ENCODE measurements at regions not wholly inside any gene's neighbourhood (a gene's known extent, or its start where the extent isn't known, plus 50 kb on each side); places are given as distances from the start of the nearest gene placed in this dataset.
"Not testable (repeated sequence)": the region's sequence is repeated elsewhere in the genome, so short reads cannot be mapped to it uniquely, and the experiment has no call there.

DNA sequence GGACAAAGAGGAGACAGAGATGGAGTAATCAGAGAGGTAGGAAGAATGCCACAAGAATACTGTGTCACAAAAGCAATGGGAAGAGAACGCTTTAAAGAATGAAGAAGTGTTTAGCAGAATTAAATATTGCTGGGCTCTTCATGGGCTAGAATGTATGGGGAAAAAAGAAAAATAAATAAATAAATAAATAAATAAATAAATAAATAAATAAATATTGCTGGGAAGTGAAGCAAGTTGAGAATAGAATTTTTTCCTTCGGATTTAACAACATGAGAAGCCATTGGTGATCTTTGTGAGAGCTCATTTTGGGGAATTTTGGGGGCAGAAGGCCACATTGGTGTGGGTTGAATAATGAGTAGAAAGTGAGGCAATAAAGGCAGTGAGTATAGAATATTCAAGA is 59.7 kb upstream of the FRMPD3 start:
- Histone ChIP-seq H3K4me3 (ENCODE audit: low read length) (no peak overlapping the region), H3K27ac (ENCODE audit: low read depth, low read length) (no peak overlapping the region), H2BK5ac (ENCODE audit: low read length) (no peak overlapping the region), H2AK5ac (ENCODE audit: low read length) (no peak overlapping the region), H3K4ac (ENCODE audit: low read depth, low read length) (no peak overlapping the region), H3K56ac (ENCODE audit: low read length) (no peak overlapping the region), H2BK15ac (replicated peaks; ENCODE audit: low read depth) (no peak overlapping the region), H3K79me2 (ENCODE audit: control insufficient read depth, insufficient read depth, low read length) (no peaks in the 10 kb centered on the region), H3K27me3 (ENCODE audit: insufficient read depth, low read length, poor library complexity) (no peaks in the 10 kb centered on the region), H3K79me1 (ENCODE audit: low read length) (no peaks in the 10 kb centered on the region), H3K36me3 (ENCODE audit: control insufficient read depth, insufficient read depth, low read length) (no peaks in the 10 kb centered on the region), H4K8ac (ENCODE audit: low read depth, low read length) (no peak overlapping the region), H3K4me2 (ENCODE audit: low read length) (no peak overlapping the region), H3K9ac (ENCODE audit: low read length) (no peak overlapping the region), H3K18ac (ENCODE audit: low read length) (no peak overlapping the region), H3K23ac (ENCODE audit: low read length) (no peak overlapping the region), H2BK120ac (ENCODE audit: low read depth, low read length) (no peak overlapping the region), H4K5ac (ENCODE audit: low read length) (no peak overlapping the region), H3K4me1 (ENCODE audit: control insufficient read depth, low read depth, low read length) (no peaks in the 10 kb centered on the region)
- no CpG with 5 or more reads among the region's 2 CpGs for WGBS (ENCODE audit: extremely low coverage, insufficient coverage, low lambda C conversion rate)
- DNase-seq: no peak

DNA sequence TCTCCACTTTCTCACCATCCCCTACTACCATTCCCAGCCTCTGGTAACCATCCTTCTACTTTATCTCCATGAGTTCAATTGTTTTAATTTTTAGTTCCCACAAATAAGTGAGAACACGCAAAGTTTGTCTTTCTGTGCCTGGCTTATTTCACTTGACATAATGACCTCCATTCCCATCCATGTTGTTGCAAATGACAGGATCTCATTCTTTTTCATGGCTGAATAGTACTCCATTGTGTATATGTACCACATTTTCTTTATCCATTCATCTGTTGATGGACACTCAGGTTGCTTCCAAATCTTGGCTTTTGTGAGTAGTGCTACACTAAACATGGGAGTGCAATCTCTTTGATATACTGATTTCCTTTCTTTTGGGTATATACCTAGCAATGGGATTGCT is 55.8 kb upstream of the FRMPD3 start:
- DNase-seq; H3K4me3 ChIP-seq (ENCODE audit: low read length); H3K56ac ChIP-seq (ENCODE audit: low read length); H3K27me3 ChIP-seq (ENCODE audit: insufficient read depth, low read length, poor library complexity); H2BK15ac ChIP-seq (replicated peaks; ENCODE audit: low read depth); H3K79me2 ChIP-seq (ENCODE audit: control insufficient read depth, insufficient read depth, low read length); H3K36me3 ChIP-seq (ENCODE audit: control insufficient read depth, insufficient read depth, low read length); H3K27ac ChIP-seq (ENCODE audit: low read depth, low read length); H2BK5ac ChIP-seq (ENCODE audit: low read length); H3K9ac ChIP-seq (ENCODE audit: low read length); H3K4me2 ChIP-seq (ENCODE audit: low read length); H3K4ac ChIP-seq (ENCODE audit: low read depth, low read length); H4K8ac ChIP-seq (ENCODE audit: low read depth, low read length); H2BK120ac ChIP-seq (ENCODE audit: low read depth, low read length); H4K5ac ChIP-seq (ENCODE audit: low read length); H3K79me1 ChIP-seq (ENCODE audit: low read length); H3K18ac ChIP-seq (ENCODE audit: low read length); H3K23ac ChIP-seq (ENCODE audit: low read length); H3K4me1 ChIP-seq (ENCODE audit: control insufficient read depth, low read depth, low read length); H2AK5ac ChIP-seq (ENCODE audit: low read length): not testable (repeated sequence)
- no CpG with 5 or more reads among the region's 1 CpG for WGBS (ENCODE audit: extremely low coverage, insufficient coverage, low lambda C conversion rate)

GRCh38 chrX:107396235-107396634 is 53.2 kb upstream of the FRMPD3 start:
- H4K5ac ChIP-seq (ENCODE audit: low read length): no peak overlapping the region
- no CpG with 5 or more reads among the region's 1 CpG for WGBS (ENCODE audit: extremely low coverage, insufficient coverage, low lambda C conversion rate)
- H2BK5ac ChIP-seq (ENCODE audit: low read length): no peak overlapping the region

GRCh38 chrX:107396783-107397182 is 52.7 kb upstream of the FRMPD3 start:
- no peak overlapping the region for H3K27ac ChIP-seq (ENCODE audit: low read depth, low read length)
- WGBS (ENCODE audit: extremely low coverage, insufficient coverage, low lambda C conversion rate): no CpG with 5 or more reads among the region's 6 CpGs
- no peak overlapping the region for H2BK5ac ChIP-seq (ENCODE audit: low read length)
- no peak overlapping the region for H4K8ac ChIP-seq (ENCODE audit: low read depth, low read length)
- no peak overlapping the region for H3K56ac ChIP-seq (ENCODE audit: low read length)
- H3K4ac ChIP-seq (ENCODE audit: low read depth, low read length): no peak overlapping the region
- no peak for DNase-seq
- H2AK5ac ChIP-seq (ENCODE audit: low read length): no peak overlapping the region
- no peaks in the 10 kb centered on the region for H3K4me1 ChIP-seq (ENCODE audit: control insufficient read depth, low read depth, low read length)
- no peak overlapping the region for H3K4me2 ChIP-seq (ENCODE audit: low read length)
- H3K18ac ChIP-seq (ENCODE audit: low read length): no peak overlapping the region
- no peak overlapping the region for H3K4me3 ChIP-seq (ENCODE audit: low read length)
- H3K23ac ChIP-seq (ENCODE audit: low read length): no peak overlapping the region
- no peak overlapping the region for H3K9ac ChIP-seq (ENCODE audit: low read length)
- no peaks in the 10 kb centered on the region for H3K36me3 ChIP-seq (ENCODE audit: control insufficient read depth, insufficient read depth, low read length)
- no peak overlapping the region for H4K5ac ChIP-seq (ENCODE audit: low read length)
- no peaks in the 10 kb centered on the region for H3K79me2 ChIP-seq (ENCODE audit: control insufficient read depth, insufficient read depth, low read length)
- H3K27me3 ChIP-seq (ENCODE audit: insufficient read depth, low read length, poor library complexity): no peaks in the 10 kb centered on the region
- no peak overlapping the region for H2BK120ac ChIP-seq (ENCODE audit: low read depth, low read length)
- H2BK15ac ChIP-seq (replicated peaks; ENCODE audit: low read depth): no peak overlapping the region
- H3K79me1 ChIP-seq (ENCODE audit: low read length): no peaks in the 10 kb centered on the region

More at GRCh38 chrX:107396235-107396634, 53.2 kb upstream of the FRMPD3 start:
- no peak for DNase-seq
- H3K79me1 ChIP-seq (ENCODE audit: low read length): no peaks in the 10 kb centered on the region
- no peak overlapping the region for H2BK15ac ChIP-seq (replicated peaks; ENCODE audit: low read depth)
- H3K4me1 ChIP-seq (ENCODE audit: control insufficient read depth, low read depth, low read length): no peaks in the 10 kb centered on the region
- no peak overlapping the region for H3K4me3 ChIP-seq (ENCODE audit: low read length)
- no peak overlapping the region for H3K23ac ChIP-seq (ENCODE audit: low read length)
- H3K9ac ChIP-seq (ENCODE audit: low read length): no peak overlapping the region
- no peak overlapping the region for H3K56ac ChIP-seq (ENCODE audit: low read length)
- H3K18ac ChIP-seq (ENCODE audit: low read length): no peak overlapping the region
- no peak overlapping the region for H4K8ac ChIP-seq (ENCODE audit: low read depth, low read length)
- H3K4ac ChIP-seq (ENCODE audit: low read depth, low read length): no peak overlapping the region
- H3K36me3 ChIP-seq (ENCODE audit: control insufficient read depth, insufficient read depth, low read length): no peaks in the 10 kb centered on the region
- H2AK5ac ChIP-seq (ENCODE audit: low read length): no peak overlapping the region
- H3K27ac ChIP-seq (ENCODE audit: low read depth, low read length): no peak overlapping the region
- no peaks in the 10 kb centered on the region for H3K27me3 ChIP-seq (ENCODE audit: insufficient read depth, low read length, poor library complexity)
- H2BK120ac ChIP-seq (ENCODE audit: low read depth, low read length): no peak overlapping the region
- H3K4me2 ChIP-seq (ENCODE audit: low read length): no peak overlapping the region
- H3K79me2 ChIP-seq (ENCODE audit: control insufficient read depth, insufficient read depth, low read length): no peaks in the 10 kb centered on the region

DNA sequence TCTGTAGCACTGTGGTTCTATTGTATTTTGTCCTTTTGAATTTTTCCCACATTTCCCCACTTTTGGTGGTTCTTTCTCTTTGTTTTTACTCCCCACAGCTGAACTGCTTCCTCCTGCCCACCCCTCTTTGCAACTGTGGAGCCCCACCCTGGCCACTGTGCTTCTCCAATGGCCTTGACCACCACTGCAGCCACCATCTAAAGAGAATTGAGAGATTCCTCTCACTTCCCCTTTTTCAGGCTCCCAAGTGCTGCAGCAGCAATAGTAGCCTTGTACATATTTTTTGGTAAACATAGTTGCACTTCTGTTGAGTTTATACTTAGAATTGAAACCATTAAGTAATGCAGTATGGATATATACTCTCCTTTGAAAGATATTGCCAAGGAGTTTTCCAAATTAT is 51.3 kb upstream of the FRMPD3 start:
- no peak for DNase-seq
- no peak overlapping the region for H3K56ac ChIP-seq (ENCODE audit: low read length)
- no peak overlapping the region for H3K4me2 ChIP-seq (ENCODE audit: low read length)
- H3K79me2 ChIP-seq (ENCODE audit: control insufficient read depth, insufficient read depth, low read length): no peaks in the 10 kb centered on the region
- no peaks in the 10 kb centered on the region for H3K27me3 ChIP-seq (ENCODE audit: insufficient read depth, low read length, poor library complexity)
- H3K79me1 ChIP-seq (ENCODE audit: low read length): no peaks in the 10 kb centered on the region
- H2BK120ac ChIP-seq (ENCODE audit: low read depth, low read length): no peak overlapping the region
- H3K36me3 ChIP-seq (ENCODE audit: control insufficient read depth, insufficient read depth, low read length): no peaks in the 10 kb centered on the region
- H3K4ac ChIP-seq (ENCODE audit: low read depth, low read length): no peak overlapping the region
- no peak overlapping the region for H2BK15ac ChIP-seq (replicated peaks; ENCODE audit: low read depth)
- H4K5ac ChIP-seq (ENCODE audit: low read length): no peak overlapping the region
- no peak overlapping the region for H3K9ac ChIP-seq (ENCODE audit: low read length)
- H3K18ac ChIP-seq (ENCODE audit: low read length): no peak overlapping the region
- H3K4me3 ChIP-seq (ENCODE audit: low read length): no peak overlapping the region
- H3K4me1 ChIP-seq (ENCODE audit: control insufficient read depth, low read depth, low read length): no peaks in the 10 kb centered on the region
- no peak overlapping the region for H2BK5ac ChIP-seq (ENCODE audit: low read length)
- no peak overlapping the region for H3K27ac ChIP-seq (ENCODE audit: low read depth, low read length)
- H4K8ac ChIP-seq (ENCODE audit: low read depth, low read length): no peak overlapping the region
- no peak overlapping the region for H2AK5ac ChIP-seq (ENCODE audit: low read length)
- H3K23ac ChIP-seq (ENCODE audit: low read length): no peak overlapping the region
